Right renal cortex interstitium (tissue), 3 donors: ENCODE measurements at regions not wholly inside any gene's neighbourhood (a gene's known extent, or its start where the extent isn't known, plus 50 kb on each side); places are given as distances from the start of the nearest gene placed in this dataset.

Source experiments
- DNase-seq, 3 donors: peaks; one replicate each; pipeline ENCODE4 v3.0.0-alpha.2; 2013; ENCODE audit warnings: low read depth in 3 of 3, low spot score in 2 of 3

DNA sequence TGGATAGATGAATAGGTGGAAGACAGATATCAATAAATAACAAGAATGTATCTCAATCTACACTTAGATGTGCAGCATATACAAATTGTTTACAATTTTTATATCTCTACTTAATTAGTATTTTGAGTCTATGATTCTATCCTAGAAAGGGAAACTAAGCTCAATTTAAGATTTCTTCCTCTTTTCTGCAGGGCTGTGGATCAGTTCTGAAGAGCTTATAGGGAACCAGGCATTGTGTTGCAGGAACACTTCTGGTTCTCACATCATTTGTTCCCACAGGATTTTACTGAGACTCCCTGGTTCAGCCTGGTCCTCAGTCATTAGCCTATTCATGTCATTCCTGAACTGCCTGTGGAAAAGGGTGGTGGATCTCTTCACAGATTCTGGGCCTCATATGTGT lies 105.8 kb downstream of the TNFSF18 start:
- no peak for DNase-seq

- DNase-seq = no peak
Measured at GRCh38 chr1:172946814-172947507, 103.8 kb downstream of the TNFSF18 start.

DNA sequence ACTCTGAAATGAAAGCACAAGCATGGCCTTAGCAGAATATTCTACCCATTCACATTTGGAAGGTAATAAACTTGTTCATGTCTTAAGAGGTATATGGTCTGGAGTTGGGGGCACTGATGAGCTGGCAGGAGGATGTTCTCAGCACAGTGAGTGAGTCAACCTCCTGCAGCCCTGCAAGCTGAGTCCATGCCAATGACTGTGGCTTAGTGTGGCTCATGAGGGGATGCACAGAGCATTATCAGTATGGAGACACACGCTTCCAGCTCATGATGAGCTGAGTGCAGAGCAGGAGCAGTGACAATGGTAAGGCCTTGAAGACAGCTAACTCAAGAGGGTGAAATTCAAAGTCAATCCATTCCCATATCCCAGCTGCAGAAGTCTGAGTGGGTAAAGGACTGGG lies 102.3 kb downstream of the TNFSF18 start:
- DNase-seq = no peak

DNA sequence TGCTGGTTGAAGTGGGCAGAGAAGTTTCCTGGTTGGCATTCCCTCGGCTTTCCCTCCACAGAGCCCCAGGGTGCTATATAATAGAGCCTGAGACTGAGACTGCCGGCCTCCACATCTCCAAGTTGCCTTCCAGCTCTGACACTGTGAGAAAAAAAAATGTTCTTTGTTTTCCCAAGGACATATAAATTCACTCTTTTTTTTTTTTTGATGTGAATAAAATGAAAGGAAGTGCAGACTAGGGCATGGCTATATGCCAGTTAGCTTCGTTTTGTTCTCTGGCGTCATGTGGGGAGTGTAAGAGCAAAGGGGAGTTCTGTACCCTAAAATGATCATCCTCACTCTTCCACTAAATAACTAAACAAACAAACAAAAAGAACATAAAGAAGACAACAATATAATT lies 101.6 kb downstream of the TNFSF18 start:
- DNase-seq = no peak

- no peak for DNase-seq
Measured at GRCh38 chr1:172950528-172950927, 100.2 kb downstream of the TNFSF18 start.

DNA sequence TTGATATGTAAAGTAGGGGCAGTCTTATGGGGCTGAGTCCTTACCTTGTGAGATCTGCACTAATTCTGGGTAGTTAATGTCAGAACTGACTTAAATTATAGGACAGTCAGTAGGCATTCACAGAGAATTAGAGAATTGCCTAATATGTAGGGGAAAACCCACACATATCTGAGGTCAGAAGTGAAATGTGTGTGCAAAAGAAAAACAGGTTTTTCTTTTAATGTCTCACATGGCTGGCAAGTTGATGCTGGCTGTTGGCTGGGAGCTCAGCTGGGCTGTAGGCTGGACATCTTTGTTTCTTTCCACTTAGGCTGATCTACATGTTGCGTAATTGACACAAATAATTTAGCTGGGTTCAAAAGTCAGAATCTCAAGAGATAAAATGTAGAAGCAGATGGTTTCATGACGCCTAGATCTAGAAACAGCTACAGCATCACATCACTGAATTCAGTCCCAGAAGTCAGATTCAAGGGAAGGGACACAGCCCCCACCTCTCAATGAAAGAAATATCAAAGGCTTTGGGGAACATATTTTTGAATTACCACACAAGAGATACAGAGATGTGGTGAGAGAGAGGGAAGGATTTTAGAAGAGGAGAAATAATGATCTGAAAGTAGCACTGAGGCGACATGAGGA lies 98.9 kb downstream of the TNFSF18 start:
- DNase-seq = no peak

GRCh38 chr1:172952516-172952915 lies 98.2 kb downstream of the TNFSF18 start:
- no peak for DNase-seq

DNA sequence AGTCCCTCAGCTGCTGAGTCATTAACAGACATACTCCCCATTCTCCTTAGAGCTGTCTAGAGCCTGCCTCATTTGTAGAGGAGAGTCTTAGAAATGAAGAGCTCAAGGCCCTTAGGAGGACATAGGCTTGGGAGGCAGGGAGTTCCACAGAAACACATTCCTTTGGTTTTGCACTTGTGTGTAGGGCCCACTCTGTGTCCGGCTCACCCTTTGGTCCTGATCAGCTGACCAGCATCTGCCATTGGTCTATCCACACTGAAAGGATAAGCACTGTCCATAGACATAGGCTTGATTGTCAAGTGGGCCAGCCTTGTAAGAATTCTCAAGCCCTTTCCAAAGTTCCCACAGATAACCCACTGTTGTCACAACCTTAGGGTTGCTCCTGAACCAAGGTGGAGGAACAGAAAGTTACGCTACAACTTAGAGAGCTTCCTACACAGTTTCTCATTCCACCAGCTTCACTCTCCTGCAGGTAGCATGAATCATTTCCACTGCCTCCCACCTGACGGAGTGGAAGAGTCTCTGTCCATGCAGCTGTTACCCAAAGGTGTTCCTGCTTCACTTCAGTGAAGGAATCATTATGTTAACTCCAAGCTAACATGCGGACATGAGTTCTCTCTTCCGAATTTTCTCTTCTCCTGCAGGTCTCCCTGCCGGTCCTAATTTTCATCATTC lies 96.1 kb downstream of the TNFSF18 start:
- no peak for DNase-seq

DNA sequence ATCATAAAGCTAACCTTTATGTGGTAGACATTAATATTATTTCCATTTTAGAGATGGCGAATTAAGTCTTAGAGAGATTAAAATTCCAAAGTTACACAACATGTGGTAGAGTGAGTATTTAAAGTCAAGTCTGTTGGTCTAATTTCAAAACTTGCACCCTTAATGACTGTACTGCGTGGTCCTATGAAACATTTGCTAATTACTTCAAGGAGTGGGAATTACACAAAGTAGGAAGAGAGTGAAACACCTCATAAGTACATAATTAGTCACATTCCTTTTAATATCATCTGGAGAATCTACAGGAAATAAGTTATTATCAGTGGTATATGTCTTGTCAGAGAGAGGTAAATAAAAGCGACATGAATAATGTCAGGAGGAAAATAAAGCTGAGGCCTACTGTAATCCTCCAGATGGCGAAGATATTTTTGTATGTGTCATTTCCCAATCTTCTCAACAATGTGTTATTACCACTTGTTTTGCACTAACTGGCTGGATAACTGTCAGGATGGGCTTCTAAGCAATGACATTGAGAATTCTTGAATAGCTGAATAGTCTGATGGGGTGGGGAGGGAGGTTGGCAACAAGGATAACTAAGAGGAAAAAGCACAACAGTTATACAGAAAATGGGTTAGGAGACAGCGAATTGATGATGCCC lies 95.5 kb downstream of the TNFSF18 start:
- no peak for DNase-seq

- DNase-seq = no peak
Measured at GRCh38 chr1:172956871-172957270, 93.9 kb downstream of the TNFSF18 start.

DNA sequence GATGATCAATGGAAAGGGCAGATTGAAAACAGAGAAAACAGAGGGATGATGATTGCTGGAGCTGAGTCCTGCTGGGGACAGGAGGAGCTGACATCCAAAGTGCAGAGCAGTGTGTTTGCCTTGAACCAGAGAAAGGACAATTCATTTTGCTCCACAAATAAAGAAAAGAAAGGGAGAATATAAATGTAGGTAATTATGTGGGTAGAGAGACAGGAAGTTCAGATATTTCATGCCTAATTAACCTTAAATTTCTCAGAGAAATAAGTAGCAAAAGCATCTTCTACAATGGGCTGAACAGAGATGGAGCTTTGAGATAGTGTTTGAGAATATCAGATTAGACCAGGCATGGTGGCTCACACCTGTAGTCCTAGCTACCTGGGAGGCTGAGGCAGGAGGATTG lies 93.2 kb downstream of the TNFSF18 start:
- no peak for DNase-seq

DNA sequence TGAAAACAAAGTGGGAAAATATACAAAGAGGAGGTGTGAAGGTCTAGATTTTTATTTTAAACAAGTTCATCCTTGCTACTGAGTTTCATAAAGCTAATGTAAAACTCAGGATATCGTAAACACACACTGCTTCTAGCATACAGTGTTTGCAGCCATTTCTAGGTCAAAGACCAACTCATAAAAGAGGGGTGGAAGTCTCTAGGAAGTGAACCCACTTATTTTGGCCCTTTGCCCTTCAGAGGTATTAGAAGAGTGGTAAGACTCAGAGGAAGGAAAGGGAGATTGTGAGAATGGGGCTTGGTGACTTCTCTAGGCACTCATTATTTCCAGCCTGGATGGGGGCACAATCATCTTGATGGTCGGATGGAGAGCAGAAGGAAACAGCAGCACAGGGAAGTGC lies 91.2 kb downstream of the TNFSF18 start:
- no peak for DNase-seq

GRCh38 chr1:172960019-172960418 lies 90.7 kb downstream of the TNFSF18 start:
- DNase-seq = no peak

DNA sequence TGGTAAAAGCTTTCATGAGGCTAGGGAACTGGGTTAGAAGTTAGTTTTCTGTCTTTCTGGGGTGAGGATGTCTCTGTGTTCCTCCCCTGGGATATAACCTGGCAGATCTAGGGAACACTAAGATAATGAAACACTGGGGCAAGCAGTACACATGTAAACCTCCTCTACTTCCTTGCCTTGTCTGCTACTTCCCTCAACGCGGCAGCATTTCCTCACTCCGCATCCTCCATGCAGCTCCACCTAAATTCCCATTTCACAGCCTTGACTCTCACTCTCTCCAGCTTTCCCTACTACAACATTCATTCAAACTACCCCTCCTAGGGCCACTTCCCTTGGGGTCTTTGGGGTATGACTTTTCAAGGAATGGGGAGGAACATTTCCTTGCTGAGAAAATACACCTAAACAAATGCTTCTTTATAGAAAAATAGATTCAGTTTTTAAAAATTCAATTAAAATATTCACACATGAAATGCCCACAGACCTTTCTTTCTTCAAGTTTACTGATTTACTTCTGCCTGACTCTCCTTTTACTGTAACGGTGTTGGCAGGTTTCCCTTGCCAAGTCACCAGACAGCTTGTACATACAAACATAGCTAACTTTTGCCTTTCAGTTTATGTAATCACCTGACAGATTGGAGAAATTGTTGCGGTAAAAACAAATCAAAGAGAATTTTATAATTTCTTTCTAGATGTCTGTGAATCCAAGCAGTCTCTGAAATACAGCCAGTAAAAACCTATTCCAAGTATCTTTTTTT lies 90.1 kb downstream of the TNFSF18 start:
- DNase-seq = no peak

GRCh38 chr1:172964864-172965263 lies 85.9 kb downstream of the TNFSF18 start:
- no peak for DNase-seq

- no peak for DNase-seq
Measured at GRCh38 chr1:172966844-172967540, 83.7 kb downstream of the TNFSF18 start.

DNA sequence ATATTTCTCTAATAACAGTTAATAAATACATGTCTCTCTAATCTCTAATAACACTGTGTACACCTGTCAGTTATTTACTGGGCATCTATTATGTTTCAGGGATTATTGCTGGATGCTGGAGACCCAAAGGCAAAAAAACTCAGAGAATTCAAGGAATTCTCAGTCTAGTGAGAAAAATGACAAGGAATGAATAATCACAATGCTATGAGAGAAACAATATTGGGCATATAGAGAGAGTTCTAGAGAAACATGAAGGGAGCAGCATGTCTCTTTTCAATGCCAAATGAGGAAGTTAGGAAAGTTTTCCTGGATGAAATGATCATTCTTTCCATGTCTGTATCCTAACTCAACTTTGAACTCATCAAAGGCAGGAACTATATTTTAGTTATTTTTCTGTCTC lies 82.8 kb downstream of the TNFSF18 start:
- no peak for DNase-seq

DNA sequence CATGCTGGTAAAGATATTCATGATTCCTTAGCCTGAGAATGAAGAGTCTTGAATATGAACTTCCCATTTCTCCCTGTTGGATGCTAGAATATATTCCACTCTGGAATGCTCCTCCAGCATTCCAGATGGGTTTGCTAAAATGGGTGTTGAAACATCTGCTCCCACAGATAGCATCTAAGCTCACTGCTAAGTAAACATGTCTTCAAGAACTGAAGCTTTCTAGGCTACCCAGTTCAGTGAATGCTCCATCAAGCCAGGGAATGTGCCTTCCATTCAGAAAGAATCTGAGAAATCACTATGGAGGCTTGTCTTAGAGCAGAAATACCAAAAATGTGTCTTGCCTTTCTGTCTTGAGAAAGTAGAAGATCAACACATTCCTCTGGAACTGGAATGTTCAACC lies 81.1 kb downstream of the TNFSF18 start:
- DNase-seq = no peak

- DNase-seq = no peak
Measured at GRCh38 chr1:172970186-172970585, 80.6 kb downstream of the TNFSF18 start.

DNA sequence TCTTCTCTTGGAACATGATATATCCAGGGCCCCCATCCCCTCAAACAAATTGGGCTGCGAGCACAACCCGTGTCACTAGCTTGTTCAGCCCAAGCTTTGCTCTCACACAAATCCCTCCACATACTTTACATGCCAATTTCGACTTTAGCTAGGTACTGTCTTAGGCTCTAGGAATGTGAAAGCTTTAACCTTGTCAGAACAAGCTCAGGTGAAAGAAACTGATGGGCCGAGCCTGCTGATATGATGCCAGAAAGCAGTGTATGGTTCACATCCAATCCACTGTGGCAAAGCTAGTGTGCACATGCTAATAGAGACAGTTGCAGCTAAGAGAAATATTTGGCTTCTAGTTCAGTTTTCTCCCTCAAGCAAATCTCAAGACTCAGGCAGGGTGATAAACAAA lies 79.5 kb downstream of the TNFSF18 start:
- no peak for DNase-seq
